SK-N-SH (cell line): ENCODE measurements at regions not wholly inside any gene's neighbourhood (a gene's known extent, or its start where the extent isn't known, plus 50 kb on each side); places are given as distances from the start of the nearest gene placed in this dataset.

ENCODE experiments used
- CTCF ChIA-PET: fragments of 300-600, 350-600 bp; formaldehyde crosslinking; extraction: SDS; loops from one replicate; lab custom pipeline; 2021; lab: Yijun Ruan, JAX
- POLR2A ChIA-PET: fragments of 350-600 bp; sonication (Branson Sonifier 250); formaldehyde crosslinking; extraction: SDS; loops from one replicate; lab custom pipeline; 2020; ENCODE audit warnings: antibody characterized with exemption, inconsistent platforms; lab: Yijun Ruan, JAX
- DNase-seq: peaks from one replicate; pipeline ENCODE4 v3.0.0; 2012
- H2AFZ ChIP-seq: fragments of 200-600 bp; sonication (generic); 2 replicates; pipeline ENCODE4 v1.8.1; 2016; ENCODE audit warnings: antibody characterized with exemption, mild to moderate bottlenecking, low read depth
- H3F3A ChIP-seq: fragments of 200-600 bp; sonication (generic); replicated peaks from 2 replicates; pipeline ENCODE3; 2016; ENCODE audit warnings: antibody characterized with exemption, mild to moderate bottlenecking; ENCODE audit not compliant: insufficient read depth
- H3K27ac ChIP-seq, 2 experiments: fragments of 200-500 bp in 1 of 2; fragments of 200-600 bp in 1 of 2; sonication (Bioruptor generic) in 1 of 2; sonication (generic), shearing (Covaris generic) in 1 of 2; 2 replicates each; pipeline versions ENCODE4 v1.5.1 to v1.6.1; 2014 to 2016; ENCODE audit warnings: low read depth in 2 of 2, inconsistent platforms in 1 of 2, low read length in 1 of 2, mild to moderate bottlenecking in 1 of 2, mixed read lengths in 1 of 2
- H3K27me3 ChIP-seq: fragments of 200-600 bp; sonication (generic), shearing (Covaris generic); 2 replicates; pipeline ENCODE4 v1.6.1; 2016; ENCODE audit warnings: mixed run types; ENCODE audit not compliant: insufficient read depth
- H3K36me3 ChIP-seq, 2 experiments: fragments of 200-500 bp in 1 of 2; fragments of 200-600 bp in 1 of 2; sonication (Bioruptor generic) in 1 of 2; sonication (generic) in 1 of 2; replicated peaks in 1 of 2; 2 replicates each; pipeline versions ENCODE3 to v1.5.1; 2014 to 2016; ENCODE audit warnings: low read length in 1 of 2, mild to moderate bottlenecking in 1 of 2; ENCODE audit not compliant: insufficient read depth in 2 of 2, control insufficient read depth in 1 of 2
- H3K4me1 ChIP-seq, 2 experiments: fragments of 200-500 bp in 1 of 2; fragments of 200-600 bp in 1 of 2; sonication (Bioruptor generic) in 1 of 2; sonication (generic), shearing (Covaris generic) in 1 of 2; 2 replicates each; pipeline versions ENCODE4 v1.5.1 to v1.6.1; 2014 to 2016; ENCODE audit warnings: low read depth in 1 of 2, low read length in 1 of 2, mixed run types in 1 of 2; ENCODE audit not compliant: insufficient read depth in 2 of 2, control insufficient read depth in 1 of 2
- H3K4me2 ChIP-seq: fragments of 200-600 bp; sonication (generic), shearing (Covaris generic); 2 replicates; pipeline ENCODE4 v1.6.1; 2017; ENCODE audit warnings: mixed run types
- H3K4me3 ChIP-seq, 2 experiments: fragments of 200-500 bp in 1 of 2; fragments of 200-600 bp in 1 of 2; sonication (Bioruptor generic) in 1 of 2; sonication (generic), shearing (Covaris generic) in 1 of 2; 2 replicates each; pipeline versions ENCODE4 v1.5.1 to v1.8.1; 2014 to 2016; ENCODE audit warnings: low read depth in 2 of 2, inconsistent platforms in 1 of 2, low read length in 1 of 2, mild to moderate bottlenecking in 1 of 2, mixed read lengths in 1 of 2, moderate library complexity in 1 of 2
- H3K79me2 ChIP-seq: fragments of 200-600 bp; sonication (generic); 2 replicates; pipeline ENCODE4 v1.8.1; 2017; ENCODE audit warnings: mild to moderate bottlenecking; ENCODE audit not compliant: insufficient read depth
- H3K9ac ChIP-seq: fragments of 200-600 bp; sonication (generic); 2 replicates; pipeline ENCODE4 v1.6.1; 2017; ENCODE audit warnings: mixed run types
- H3K9me2 ChIP-seq: fragments of 200-600 bp; sonication (generic); 2 replicates; pipeline ENCODE4 v1.6.1; 2017; ENCODE audit warnings: mixed run types
- H3K9me3 ChIP-seq: fragments of 200-600 bp; sonication (generic); 2 replicates; pipeline ENCODE4 v1.6.1; 2017; ENCODE audit warnings: mixed run types, mild to moderate bottlenecking, moderate library complexity
- H4K20me1 ChIP-seq: fragments of 200-600 bp; sonication (generic); 2 replicates; pipeline ENCODE4 v1.6.1; 2017; ENCODE audit warnings: mild to moderate bottlenecking, mixed run types; ENCODE audit not compliant: insufficient read depth
- EP300 ChIP-seq, 2 experiments: IDR thresholded peaks; 2 replicates each; pipeline versions ENCODE4 v1.4.0 to v1.6.1; 2012; ENCODE audit warnings: borderline replicate concordance in 1 of 2, low read depth in 1 of 2, low read length in 1 of 2
- EZH2phosphoT487 ChIP-seq: fragments of 200-600 bp; sonication (generic); IDR thresholded peaks from 2 replicates; pipeline ENCODE4 v1.6.1; 2017; ENCODE audit warnings: low read depth, mixed run types, mild to moderate bottlenecking, antibody characterized with exemption, moderate library complexity, borderline replicate concordance
- FOSL2 ChIP-seq: IDR thresholded peaks from 2 replicates; pipeline ENCODE4 v1.4.0; 2012; ENCODE audit warnings: low read depth, mild to moderate bottlenecking, moderate library complexity, borderline replicate concordance
- FOXM1 ChIP-seq: IDR thresholded peaks from 2 replicates; pipeline ENCODE4 v1.4.0; 2012; ENCODE audit warnings: low read depth, mild to moderate bottlenecking
- GABPA ChIP-seq: IDR thresholded peaks from 2 replicates; pipeline ENCODE4 v1.4.0; 2012; ENCODE audit warnings: low read depth, mild to moderate bottlenecking
- JUND ChIP-seq: IDR thresholded peaks from 2 replicates; pipeline ENCODE4 v1.4.0; 2012
- MEF2A ChIP-seq: IDR thresholded peaks from 2 replicates; pipeline ENCODE4 v1.4.0; 2012; ENCODE audit warnings: low read depth, borderline replicate concordance
- MXI1 ChIP-seq: IDR thresholded peaks from 2 replicates; pipeline ENCODE4 v1.6.1; 2012; ENCODE audit warnings: mild to moderate bottlenecking, low read depth, low read length, improper control_type of control experiment
- NRF1 ChIP-seq: IDR thresholded peaks from 2 replicates; pipeline ENCODE4 v1.6.1; 2012; ENCODE audit warnings: low read depth, mild to moderate bottlenecking, low read length
- PBX3 ChIP-seq: IDR thresholded peaks from 2 replicates; pipeline ENCODE4; 2012
- POLR2AphosphoS5 ChIP-seq: IDR thresholded peaks from 2 replicates; pipeline ENCODE4 v1.6.1; 2012; ENCODE audit warnings: low read depth, low read length
- RAD21 ChIP-seq: IDR thresholded peaks from 2 replicates; pipeline ENCODE4 v1.6.1; 2012; ENCODE audit warnings: mild to moderate bottlenecking, low read length
- RCOR1 ChIP-seq: fragments of 150-350 bp; IDR thresholded peaks from 2 replicates; pipeline ENCODE4 v1.6.1; 2017; ENCODE audit warnings: antibody characterized with exemption, low read length
- RXRA ChIP-seq: IDR thresholded peaks from 2 replicates; pipeline ENCODE4 v1.4.0; 2012; ENCODE audit warnings: low read depth, mild to moderate bottlenecking, borderline replicate concordance
- SMC3 ChIP-seq: IDR thresholded peaks from 2 replicates; pipeline ENCODE4 v1.6.1; 2012; ENCODE audit warnings: low read depth, low read length, improper control_type of control experiment
- TCF12 ChIP-seq: IDR thresholded peaks from 2 replicates; pipeline ENCODE4 v1.4.0; 2012
- YY1 ChIP-seq: IDR thresholded peaks from 2 replicates; pipeline ENCODE4 v1.4.0; 2012; ENCODE audit warnings: low read depth, mild to moderate bottlenecking
- ZBTB33 ChIP-seq: IDR thresholded peaks from 2 replicates; pipeline ENCODE4 v1.4.0; 2012; ENCODE audit warnings: low read depth, borderline replicate concordance
- WGBS: methylation state at CpG from one replicate; pipeline ENCODE4 v1.1.6; 2017; ENCODE audit warnings: low lambda C conversion rate; 5-methylcytosine and 5-hydroxymethylcytosine counted together
- TF ChIP-seq, protein P1 (sequence below): IDR thresholded peaks from 2 replicates; pipeline ENCODE4 v1.4.0; 2012; ENCODE audit warnings: low read depth
- TF ChIP-seq, protein P2 (sequence below): fragments of 150-350 bp; IDR thresholded peaks from 2 replicates; pipeline ENCODE4 v1.6.1; 2016; ENCODE audit warnings: mild to moderate bottlenecking, low read depth, low read length
- TF ChIP-seq, protein P3 (sequence below): IDR thresholded peaks from 2 replicates; pipeline ENCODE4 v1.6.1; 2012; ENCODE audit warnings: mild to moderate bottlenecking, low read depth, low read length, moderate library complexity

DNA sequence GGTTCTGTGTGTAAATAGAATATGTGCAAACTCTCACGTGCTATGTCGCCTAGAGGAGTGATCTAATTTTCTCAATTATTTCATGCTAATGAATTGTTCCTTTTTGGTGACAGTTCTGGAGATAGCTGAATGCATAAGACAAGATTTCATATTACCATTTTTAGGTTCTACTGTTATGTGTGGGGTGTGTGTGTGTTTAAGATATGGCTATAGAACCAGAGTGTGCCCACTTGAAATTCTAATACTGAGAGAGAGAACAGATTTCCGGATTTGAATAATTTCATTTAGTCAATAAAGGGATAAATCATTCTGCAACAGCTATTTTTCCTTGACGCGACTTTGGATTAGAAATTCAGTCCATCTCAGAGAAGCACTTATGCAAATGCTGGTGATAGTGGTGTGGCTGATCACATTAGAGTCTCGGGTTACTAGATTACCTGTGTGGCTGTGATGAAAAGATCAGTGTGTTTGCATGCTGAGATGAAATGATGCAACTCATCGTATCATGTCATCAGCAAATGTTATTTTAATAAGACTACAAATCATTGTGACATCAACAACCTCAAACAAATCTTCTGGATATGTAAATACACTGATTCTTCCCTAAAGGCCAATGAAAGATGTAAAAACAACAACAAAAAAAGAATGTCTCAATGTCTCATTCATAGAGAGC is 415.9 kb downstream of the EPHA4 start:
- ChIA-PET POLR2A (no interaction called here), CTCF (no interaction called here)
- Histone ChIP-seq H4K20me1 (no peaks in the 10 kb centered on the region), H3K9me2 (no peaks in the 10 kb centered on the region), H3K27me3 (no peaks in the 10 kb centered on the region), H3K4me3 (no peak overlapping the region), H3K4me1 (no peaks in the 10 kb centered on the region), H2AFZ (no peak overlapping the region), H3K9ac (no peak overlapping the region), H3K79me2 (no peaks in the 10 kb centered on the region), H3K36me3 (no peaks in the 10 kb centered on the region), H3K27ac (no peak overlapping the region), H3K4me2 (no peak overlapping the region), H3F3A (no peaks in the 10 kb centered on the region), H3K9me3 (no peaks in the 10 kb centered on the region)
- DNase-seq: no peak
- WGBS: 6% methylated on average over 7 of the region's 7 CpGs
- TF ChIP-seq RCOR1 (no peak), TCF12 (no peak), GABPA (no peak), RXRA (no peak), ZBTB33 (no peak), PBX3 (no peak), FOSL2 (no peak), EP300 (IDR thresholded peaks at IDR 0.05; ENCODE audit: borderline replicate concordance in 1 of 2, low read depth in 1 of 2, low read length in 1 of 2) (no peak), SMC3 (no peak), MEF2A (no peak), FOXM1 (no peak), YY1 (no peak), POLR2AphosphoS5 (no peak), JUND (no peak), RAD21 (no peak), EZH2phosphoT487 (no peak)

DNA sequence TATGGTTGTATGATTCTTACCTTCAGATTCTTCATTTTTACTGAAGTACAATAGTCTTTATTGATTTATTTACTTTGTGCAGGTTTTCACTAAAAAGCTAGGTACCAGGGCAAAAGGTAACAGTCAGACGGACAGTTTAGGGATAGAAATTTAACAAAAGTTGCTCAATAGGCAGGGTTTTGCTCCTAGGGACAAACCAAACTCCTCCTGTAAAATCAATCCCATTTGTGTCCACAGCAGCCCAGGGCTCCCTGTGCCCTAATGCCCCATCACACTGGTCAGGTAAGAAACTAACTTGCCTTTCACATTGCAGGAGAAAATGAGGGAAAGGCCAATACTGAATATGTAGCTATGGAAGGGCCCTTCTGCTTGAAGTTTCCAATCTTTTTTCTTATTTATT is 410.9 kb downstream of the EPHA4 start:
- no peaks in the 10 kb centered on the region for H3F3A ChIP-seq
- 0% methylated on average over 1 of the region's 1 CpG for WGBS
- no peaks in the 10 kb centered on the region for H3K79me2 ChIP-seq
- POLR2A ChIA-PET: no interaction called here
- H3K4me2 ChIP-seq: no peak overlapping the region
- no peaks in the 10 kb centered on the region for H3K9me2 ChIP-seq
- no peak overlapping the region for H2AFZ ChIP-seq
- H3K36me3 ChIP-seq: no peaks in the 10 kb centered on the region
- H3K27ac ChIP-seq: no peak overlapping the region
- DNase-seq: no peak
- no peak overlapping the region for H3K4me3 ChIP-seq
- no peaks in the 10 kb centered on the region for H3K4me1 ChIP-seq
- CTCF ChIA-PET: interaction anchor here (1.1 kb wide), 1 partner anchor 23 kb away, joined by 3 read pairs; no protein-coding TSS in a partner anchor
- no peaks in the 10 kb centered on the region for H3K9me3 ChIP-seq
- no peaks in the 10 kb centered on the region for H3K27me3 ChIP-seq
- no peaks in the 10 kb centered on the region for H4K20me1 ChIP-seq
- no peak overlapping the region for H3K9ac ChIP-seq
- TF ChIP-seq, protein P1, sequence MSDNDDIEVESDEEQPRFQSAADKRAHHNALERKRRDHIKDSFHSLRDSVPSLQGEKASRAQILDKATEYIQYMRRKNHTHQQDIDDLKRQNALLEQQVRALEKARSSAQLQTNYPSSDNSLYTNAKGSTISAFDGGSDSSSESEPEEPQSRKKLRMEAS: no peak
- TF ChIP-seq MEF2A: no peak
- no peak for TF ChIP-seq GABPA
- no peak for TF ChIP-seq TCF12
- TF ChIP-seq MXI1: no peak
- TF ChIP-seq, protein P2, sequence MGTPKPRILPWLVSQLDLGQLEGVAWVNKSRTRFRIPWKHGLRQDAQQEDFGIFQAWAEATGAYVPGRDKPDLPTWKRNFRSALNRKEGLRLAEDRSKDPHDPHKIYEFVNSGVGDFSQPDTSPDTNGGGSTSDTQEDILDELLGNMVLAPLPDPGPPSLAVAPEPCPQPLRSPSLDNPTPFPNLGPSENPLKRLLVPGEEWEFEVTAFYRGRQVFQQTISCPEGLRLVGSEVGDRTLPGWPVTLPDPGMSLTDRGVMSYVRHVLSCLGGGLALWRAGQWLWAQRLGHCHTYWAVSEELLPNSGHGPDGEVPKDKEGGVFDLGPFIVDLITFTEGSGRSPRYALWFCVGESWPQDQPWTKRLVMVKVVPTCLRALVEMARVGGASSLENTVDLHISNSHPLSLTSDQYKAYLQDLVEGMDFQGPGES: no peak
- no peak for TF ChIP-seq NRF1
- TF ChIP-seq, protein P3, sequence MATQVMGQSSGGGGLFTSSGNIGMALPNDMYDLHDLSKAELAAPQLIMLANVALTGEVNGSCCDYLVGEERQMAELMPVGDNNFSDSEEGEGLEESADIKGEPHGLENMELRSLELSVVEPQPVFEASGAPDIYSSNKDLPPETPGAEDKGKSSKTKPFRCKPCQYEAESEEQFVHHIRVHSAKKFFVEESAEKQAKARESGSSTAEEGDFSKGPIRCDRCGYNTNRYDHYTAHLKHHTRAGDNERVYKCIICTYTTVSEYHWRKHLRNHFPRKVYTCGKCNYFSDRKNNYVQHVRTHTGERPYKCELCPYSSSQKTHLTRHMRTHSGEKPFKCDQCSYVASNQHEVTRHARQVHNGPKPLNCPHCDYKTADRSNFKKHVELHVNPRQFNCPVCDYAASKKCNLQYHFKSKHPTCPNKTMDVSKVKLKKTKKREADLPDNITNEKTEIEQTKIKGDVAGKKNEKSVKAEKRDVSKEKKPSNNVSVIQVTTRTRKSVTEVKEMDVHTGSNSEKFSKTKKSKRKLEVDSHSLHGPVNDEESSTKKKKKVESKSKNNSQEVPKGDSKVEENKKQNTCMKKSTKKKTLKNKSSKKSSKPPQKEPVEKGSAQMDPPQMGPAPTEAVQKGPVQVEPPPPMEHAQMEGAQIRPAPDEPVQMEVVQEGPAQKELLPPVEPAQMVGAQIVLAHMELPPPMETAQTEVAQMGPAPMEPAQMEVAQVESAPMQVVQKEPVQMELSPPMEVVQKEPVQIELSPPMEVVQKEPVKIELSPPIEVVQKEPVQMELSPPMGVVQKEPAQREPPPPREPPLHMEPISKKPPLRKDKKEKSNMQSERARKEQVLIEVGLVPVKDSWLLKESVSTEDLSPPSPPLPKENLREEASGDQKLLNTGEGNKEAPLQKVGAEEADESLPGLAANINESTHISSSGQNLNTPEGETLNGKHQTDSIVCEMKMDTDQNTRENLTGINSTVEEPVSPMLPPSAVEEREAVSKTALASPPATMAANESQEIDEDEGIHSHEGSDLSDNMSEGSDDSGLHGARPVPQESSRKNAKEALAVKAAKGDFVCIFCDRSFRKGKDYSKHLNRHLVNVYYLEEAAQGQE: no peak
